GM21529 (cell line): ENCODE measurements at regions not wholly inside any gene's neighbourhood (a gene's known extent, or its start where the extent isn't known, plus 50 kb on each side); places are given as distances from the start of the nearest gene placed in this dataset.

Experiments
- ATAC-seq: cut with Tn5 transposase; IDR thresholded peaks from one replicate; pipeline ENCODE4 v1.9.1; 2021; ENCODE audit not compliant: unreplicated experiment

- ATAC-seq: no peak
Measured at GRCh38 chr4:160175064-160175643, 1072.3 kb downstream of the RAPGEF2 start.

GRCh38 chr4:160180211-160180610, 1077.3 kb downstream of the RAPGEF2 start:
- no peak for ATAC-seq

GRCh38 chr4:160182727-160183126, 1079.8 kb downstream of the RAPGEF2 start:
- ATAC-seq: no peak

GRCh38 chr4:160184884-160185283, 1082.0 kb downstream of the RAPGEF2 start:
- ATAC-seq: no peak

- no peak for ATAC-seq
Measured at GRCh38 chr4:160193787-160194186, 1090.9 kb downstream of the RAPGEF2 start.

GRCh38 chr4:160194716-160195115, 1091.8 kb downstream of the RAPGEF2 start:
- no peak for ATAC-seq

- no peak for ATAC-seq
Measured at GRCh38 chr4:160202802-160203201, 1099.9 kb downstream of the RAPGEF2 start.

GRCh38 chr4:160212078-160212477, 1109.2 kb downstream of the RAPGEF2 start:
- ATAC-seq: no peak

- no peak for ATAC-seq
Measured at GRCh38 chr4:160213366-160213765, 1110.5 kb downstream of the RAPGEF2 start.

GRCh38 chr4:160217352-160217751, 1114.5 kb downstream of the RAPGEF2 start:
- ATAC-seq: no peak

GRCh38 chr4:160224049-160224448, 1121.2 kb downstream of the RAPGEF2 start:
- ATAC-seq: no peak

- no peak for ATAC-seq
Measured at GRCh38 chr4:160233141-160233540, 1130.3 kb downstream of the RAPGEF2 start.

- no peak for ATAC-seq
Measured at GRCh38 chr4:160235285-160235684, 1132.4 kb downstream of the RAPGEF2 start.

- no peak for ATAC-seq
Measured at GRCh38 chr4:160235771-160236170, 1132.9 kb downstream of the RAPGEF2 start.

- ATAC-seq: no peak
Measured at GRCh38 chr4:160238790-160239189, 1135.9 kb downstream of the RAPGEF2 start.

GRCh38 chr4:160247091-160247656, 1144.3 kb downstream of the RAPGEF2 start:
- ATAC-seq: no peak

GRCh38 chr4:160251522-160252170, 1148.8 kb downstream of the RAPGEF2 start:
- ATAC-seq: no peak

- no peak for ATAC-seq
Measured at GRCh38 chr4:160257318-160257717, 1154.4 kb downstream of the RAPGEF2 start.

GRCh38 chr4:160265014-160265413, 1162.1 kb downstream of the RAPGEF2 start:
- ATAC-seq: no peak

GRCh38 chr4:160265836-160266235, 1163.0 kb downstream of the RAPGEF2 start:
- no peak for ATAC-seq

GRCh38 chr4:160276785-160277325, 1174.0 kb downstream of the RAPGEF2 start:
- no peak for ATAC-seq

- ATAC-seq: no peak
Measured at GRCh38 chr4:160283081-160283480, 1180.2 kb downstream of the RAPGEF2 start.
